Sciatic nerve (tissue), 2 donors: ENCODE measurements at regions not wholly inside any gene's neighbourhood (a gene's known extent, or its start where the extent isn't known, plus 50 kb on each side); places are given as distances from the start of the nearest gene placed in this dataset.
"Not testable (repeated sequence)": the region's sequence is repeated elsewhere in the genome, so short reads cannot be mapped to it uniquely, and the experiment has no call there.

Experiments
- ATAC-seq: fragments of 200-7000 bp; cut with Tn5 transposase; one replicate; pipeline ENCODE4 v1.9.1; 2020; ENCODE audit warnings: mild to moderate bottlenecking, moderate library complexity
- DNase-seq: peaks from one replicate; pipeline ENCODE4 v3.0.0-alpha.2; 2020; ENCODE audit warnings: low spot score
- intact Hi-C: fragments of 100-400 bp; cut with DNase I; formaldehyde crosslinking; loops from one replicate; pipeline ENCODE4 v1.14.2; 2022
- donor health status: DM: no; HTN: no; CAD: no.
- donor health status: DM: no; HTN: no; CAD: no.

- DNase-seq (no peak), ATAC-seq (no peak)
- intact Hi-C loops: no loop called here
These were observed 204.4 kb upstream of the TMEM72 start for GRCh38 chr10:44706745-44707144.

DNA sequence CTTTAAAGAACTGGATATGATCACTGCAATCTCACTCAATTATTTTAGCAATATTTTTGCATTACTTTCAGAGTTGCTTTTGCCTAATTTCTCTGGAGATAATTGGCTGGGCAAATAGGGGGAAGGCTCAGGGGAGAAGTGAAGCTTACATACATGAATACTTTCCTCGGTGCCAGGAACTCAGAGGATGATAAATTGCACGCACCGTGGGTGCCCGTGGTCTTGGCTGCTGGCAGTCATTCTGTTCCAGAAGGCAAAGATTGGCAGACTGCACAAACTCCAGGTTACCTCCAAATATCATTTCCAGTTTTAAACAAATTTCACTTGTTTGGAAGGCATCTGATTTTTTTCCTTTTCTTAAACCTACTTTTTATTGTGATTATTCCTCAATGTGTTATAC, 197.8 kb upstream of the TMEM72 start:
- intact Hi-C loops: no loop called here
- ATAC-seq: no peak
- DNase-seq: no peak

DNA sequence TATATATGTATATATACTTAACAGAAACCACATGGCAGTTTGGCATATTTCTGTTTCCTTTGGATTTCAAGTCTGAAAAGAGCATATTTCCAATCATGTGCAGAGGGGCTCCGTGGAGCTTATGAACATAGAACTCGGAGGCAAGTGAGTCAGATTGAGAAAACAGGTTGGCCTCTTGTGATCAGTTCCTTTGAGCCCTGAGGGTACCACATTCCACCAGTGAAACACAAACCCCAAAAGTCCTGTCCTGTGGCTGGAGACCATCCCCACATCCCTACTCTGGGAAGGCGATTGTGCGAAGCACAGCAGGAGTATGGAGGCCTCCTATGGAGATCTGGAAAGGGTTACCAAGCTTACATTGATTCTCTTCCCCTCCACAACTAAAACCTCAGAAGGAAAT, 196.7 kb upstream of the TMEM72 start:
- no peak for ATAC-seq
- no peak for DNase-seq
- intact Hi-C loops: no loop called here

DNA sequence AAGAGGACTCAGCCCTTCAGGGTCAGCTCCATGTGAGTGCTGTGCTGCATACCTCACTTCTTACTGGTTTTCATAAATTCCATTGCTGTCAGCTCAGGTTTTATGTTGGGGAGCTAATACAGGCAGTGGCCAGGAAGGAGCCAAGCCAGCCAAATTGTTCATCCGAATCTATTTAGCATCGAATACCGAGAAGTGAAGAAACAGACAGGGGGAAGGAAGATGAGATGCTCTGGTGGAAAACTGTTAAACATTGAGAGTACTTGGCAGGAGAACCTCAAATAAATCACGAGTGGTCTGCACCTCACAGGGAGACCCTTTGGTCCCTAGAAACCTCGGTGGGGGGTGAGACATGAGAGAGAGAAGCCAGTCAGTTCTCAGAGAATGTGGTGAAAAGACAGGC, 196.0 kb upstream of the TMEM72 start:
- DNase-seq (no peak), ATAC-seq (no peak)
- intact Hi-C loops: no loop called here

DNA sequence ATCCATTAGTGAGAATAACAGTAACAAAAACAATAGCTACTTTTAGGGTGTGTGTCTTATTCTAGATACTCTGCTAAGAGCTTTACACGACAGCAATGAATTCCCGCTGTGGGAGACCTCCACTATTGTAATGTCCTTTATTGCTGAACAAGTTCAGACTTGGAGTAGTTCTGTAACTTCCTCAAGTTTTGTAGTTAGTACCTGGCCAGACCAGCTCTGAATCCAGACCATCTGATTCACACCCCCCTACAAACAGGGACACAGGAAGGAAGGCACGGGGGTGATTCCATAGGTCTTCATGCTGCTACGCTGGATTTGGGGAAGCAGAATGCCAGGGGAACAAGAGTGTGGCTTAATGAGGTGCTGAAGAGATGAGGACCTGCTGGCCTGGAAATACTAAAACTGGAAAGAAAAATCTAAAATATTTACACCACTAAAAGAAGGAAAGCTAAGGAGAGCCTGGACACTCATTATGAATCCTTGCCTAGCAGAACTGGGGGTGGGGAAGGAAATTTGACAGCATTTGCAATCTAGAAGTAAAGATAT, 194.6 kb upstream of the TMEM72 start:
- no peak for DNase-seq
- no peak for ATAC-seq
- intact Hi-C loops: no loop called here

DNA sequence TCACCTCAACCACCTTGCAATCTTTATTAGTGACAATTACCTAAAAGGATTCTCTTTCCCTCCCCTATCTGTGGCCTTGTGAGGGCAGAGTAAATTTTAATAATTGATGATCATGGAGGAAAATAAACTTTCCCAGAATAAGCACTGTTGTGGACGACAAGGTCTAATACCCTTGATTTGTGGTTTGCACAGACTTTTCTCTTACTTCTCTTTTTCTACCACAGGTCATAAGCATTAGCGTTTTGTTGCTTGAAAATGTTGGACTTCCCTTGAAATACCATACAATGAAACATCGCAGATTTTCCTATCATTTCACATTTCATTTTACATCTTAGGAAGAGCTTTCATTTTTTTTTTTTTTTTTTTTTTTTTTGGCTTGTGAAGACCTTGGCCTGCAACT, 188.1 kb upstream of the TMEM72 start:
- ATAC-seq (no peak), DNase-seq (no peak)
- intact Hi-C loops: no loop called here

DNA sequence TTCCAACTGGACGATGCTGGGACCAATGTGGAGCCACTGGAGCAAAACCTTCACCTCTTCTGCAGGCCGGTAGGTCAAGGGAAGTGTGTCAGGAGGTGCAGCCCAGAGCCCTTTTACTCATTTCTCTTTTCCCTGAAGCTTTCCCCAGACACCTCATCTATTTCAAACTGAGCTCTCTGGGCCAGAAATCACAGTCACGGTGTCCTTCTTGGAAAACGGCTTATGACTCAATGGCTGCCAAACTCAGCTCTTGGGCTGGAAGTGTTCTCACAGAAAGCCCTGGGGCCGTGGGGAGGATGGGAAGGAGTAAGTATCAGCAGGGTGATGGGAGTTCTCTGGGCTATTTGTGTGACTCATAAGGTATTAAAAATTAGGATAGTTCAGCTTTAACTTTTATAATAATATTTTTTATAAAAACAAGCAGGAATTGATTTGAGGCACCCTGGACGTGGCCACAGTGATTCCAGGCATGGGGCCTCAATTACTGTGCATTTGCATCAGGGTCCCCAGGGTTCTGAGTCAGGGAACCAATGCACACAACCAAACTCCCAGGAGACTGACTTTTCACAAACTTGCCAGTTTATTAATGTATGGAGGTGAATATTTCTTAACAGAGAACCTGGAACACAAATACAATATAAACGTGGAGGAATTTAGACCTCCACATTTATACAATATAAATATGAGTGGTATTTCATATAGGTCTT, 187.4 kb upstream of the TMEM72 start:
- DNase-seq (no peak), ATAC-seq (peak; percentile 85)
- intact Hi-C loops: no loop called here

- ATAC-seq: peak; percentile 30
- intact Hi-C loops: no loop called here
- DNase-seq: no peak
These were observed 186.5 kb upstream of the TMEM72 start for GRCh38 chr10:44724415-44725174.

DNA sequence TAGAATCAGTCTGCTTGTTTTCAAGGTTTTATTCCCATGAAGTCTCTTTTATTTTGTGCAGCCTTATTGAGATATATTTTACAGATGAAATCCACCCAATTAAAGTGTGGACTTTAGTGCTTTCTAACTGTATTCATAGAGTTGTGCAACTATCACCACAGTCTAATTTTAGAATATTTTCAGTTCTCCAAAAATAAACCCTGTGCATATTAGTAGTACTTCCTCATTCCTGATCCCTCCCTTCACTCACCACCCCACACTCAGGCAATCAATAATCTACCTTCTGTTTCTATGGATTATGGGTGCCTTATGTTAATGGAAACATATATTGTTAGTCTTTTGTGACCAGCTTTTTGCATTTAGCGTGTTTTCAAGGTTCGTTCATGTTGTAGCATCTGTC, 185.7 kb upstream of the TMEM72 start:
- ATAC-seq: peak; percentile 82
- no peak for DNase-seq
- intact Hi-C loops: no loop called here

GRCh38 chr10:44731283-44731682, 179.9 kb upstream of the TMEM72 start:
- DNase-seq: no peak
- intact Hi-C loops: no loop called here
- no peak for ATAC-seq

GRCh38 chr10:44733501-44734488, 177.3 kb upstream of the TMEM72 start:
- ATAC-seq: no peak
- no peak for DNase-seq
- intact Hi-C loops: no loop called here

- DNase-seq (no peak), ATAC-seq (no peak)
- intact Hi-C loops: no loop called here
These were observed 168.9 kb upstream of the TMEM72 start for GRCh38 chr10:44742248-44742647.

DNA sequence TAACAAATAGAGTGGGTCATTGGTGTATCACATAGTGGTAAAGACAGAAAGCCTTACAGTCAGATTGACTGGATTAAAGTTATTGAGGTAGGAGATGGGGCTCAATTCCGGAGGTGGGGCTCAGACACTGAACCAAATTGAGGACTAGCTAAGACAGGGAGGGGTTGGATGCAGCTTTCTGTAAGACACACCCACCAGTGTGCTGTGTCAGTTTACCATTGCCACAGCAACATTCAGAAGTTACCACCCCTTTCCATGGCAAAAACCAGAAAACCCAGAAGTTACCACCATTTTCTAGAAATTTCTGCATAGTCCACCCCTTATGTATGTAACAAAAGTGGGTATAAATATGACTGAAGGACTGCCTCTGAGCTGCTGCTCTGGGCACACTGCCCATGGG, 167.6 kb upstream of the TMEM72 start:
- ATAC-seq: no peak
- no peak for DNase-seq
- intact Hi-C loops: no loop called here

DNA sequence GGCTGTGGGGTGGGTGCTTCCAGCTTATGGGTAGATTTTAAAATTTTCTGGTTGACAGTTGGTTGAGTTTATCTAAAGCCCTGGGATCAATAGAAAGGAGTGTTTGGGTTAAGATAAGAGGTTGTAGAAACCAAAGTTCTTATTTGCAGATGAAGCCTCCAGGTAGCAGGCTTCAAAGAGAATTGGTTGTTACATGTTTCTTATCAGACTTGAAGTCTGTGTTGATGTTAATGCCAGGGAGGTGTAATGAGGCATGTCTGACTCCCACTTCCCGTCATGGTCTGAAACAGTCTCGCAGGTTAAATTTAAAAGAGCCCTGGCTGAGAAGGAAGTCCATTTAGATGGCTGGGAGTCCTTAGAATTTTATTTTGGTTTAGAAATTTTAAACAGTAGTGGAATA, 165.2 kb upstream of the TMEM72 start:
- ATAC-seq: no peak
- intact Hi-C loops: no loop called here

DNA sequence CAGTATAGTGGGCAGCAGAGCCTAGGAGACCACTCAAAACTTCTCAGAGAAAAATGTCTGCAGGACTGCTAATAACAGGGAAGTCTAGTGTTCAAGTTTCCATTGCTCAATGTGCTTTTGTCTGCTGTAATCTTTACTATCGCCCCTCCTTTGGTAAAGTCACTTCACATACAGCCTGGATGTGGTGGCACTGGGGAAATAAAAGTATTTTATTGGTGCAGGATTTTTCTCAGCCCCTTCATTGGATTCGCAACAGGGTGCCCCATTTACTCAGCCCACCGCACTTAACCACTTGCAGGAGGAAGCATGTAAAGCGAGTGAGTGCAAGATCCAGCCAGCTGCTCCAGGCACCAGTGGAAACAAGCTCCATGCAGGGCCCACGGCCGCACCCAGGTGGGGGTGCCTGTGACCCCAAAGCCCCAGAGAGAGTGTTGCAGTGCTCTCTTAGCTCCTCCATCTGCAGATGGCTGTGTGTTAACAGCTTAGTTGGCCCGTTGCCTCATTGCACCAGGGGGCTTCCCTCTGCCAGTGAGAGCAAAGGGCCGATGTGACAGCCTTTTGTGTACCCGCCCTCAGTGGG, 163.5 kb upstream of the TMEM72 start:
- intact Hi-C loops: no loop called here
- no peak for ATAC-seq
- no peak for DNase-seq

More for the DNA sequence above, 165.2 kb upstream of the TMEM72 start:
- DNase-seq: no peak

DNA sequence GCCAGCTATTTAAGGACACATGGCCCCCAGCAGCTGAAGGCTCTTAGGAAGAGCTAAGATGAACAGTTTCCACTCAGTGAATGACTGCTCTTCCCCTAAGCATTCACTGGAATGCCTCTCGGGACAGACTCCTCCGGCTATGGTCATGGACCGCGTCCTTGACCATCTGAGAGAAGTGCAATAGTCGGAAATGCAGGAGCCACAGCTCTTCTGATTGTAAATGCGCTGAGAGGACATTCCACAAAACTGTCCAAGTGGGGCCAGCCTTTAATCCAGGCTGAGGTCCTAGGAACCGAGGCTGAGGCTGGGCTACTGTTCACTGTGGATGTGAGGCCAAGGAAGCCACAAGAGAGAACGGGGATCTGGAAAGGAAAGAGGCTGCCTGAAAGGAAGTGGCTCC, 162.0 kb upstream of the TMEM72 start:
- ATAC-seq: no peak
- intact Hi-C loops: no loop called here
- no peak for DNase-seq

DNA sequence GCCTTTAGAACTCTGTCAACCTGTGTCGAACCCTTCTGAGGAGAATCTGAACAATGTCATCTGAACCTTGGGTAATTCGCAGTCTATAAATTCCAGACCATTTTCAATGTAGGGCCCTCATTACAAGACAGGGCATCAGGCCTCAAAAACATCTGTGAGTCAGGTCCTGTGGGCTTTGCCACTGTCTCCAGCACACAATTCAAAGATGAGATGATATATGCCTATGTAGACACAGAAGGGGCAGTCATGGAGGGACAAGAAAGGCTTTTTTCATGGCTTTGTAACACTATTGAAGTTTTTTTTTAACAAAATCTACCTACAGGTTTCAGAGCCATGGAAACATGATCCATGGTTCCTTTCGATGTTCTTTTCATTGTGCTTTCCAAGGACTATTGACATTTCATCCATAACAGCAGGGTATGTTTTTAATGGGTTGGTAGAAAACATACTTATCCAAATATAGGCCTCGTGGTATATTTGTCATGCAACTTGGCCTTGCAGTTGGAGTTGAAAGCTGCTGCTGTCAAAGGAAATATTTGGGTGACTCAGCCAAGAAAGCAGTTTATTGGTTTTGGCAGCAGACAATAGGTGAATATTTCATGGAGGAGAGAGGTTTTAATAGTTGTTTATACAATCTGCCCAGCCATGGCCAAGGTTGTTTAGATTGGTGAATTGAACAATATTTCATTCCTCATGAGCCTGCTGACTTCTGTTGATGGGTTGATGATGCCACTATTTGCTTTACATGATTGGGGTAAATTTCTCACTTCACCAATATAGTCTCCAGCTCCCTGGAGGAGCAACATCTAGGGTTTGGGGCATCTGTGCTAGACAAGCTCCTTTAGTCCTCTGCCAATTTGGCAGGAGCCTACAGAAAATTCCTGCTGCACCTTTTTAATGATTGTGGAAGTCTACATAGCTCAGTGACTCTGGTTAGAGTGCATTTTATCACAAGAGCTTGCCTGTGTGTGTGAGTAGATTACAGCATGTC, 158.4 kb upstream of the TMEM72 start:
- peak; percentile 36 for ATAC-seq
- intact Hi-C loops: no loop called here
- DNase-seq: no peak

DNA sequence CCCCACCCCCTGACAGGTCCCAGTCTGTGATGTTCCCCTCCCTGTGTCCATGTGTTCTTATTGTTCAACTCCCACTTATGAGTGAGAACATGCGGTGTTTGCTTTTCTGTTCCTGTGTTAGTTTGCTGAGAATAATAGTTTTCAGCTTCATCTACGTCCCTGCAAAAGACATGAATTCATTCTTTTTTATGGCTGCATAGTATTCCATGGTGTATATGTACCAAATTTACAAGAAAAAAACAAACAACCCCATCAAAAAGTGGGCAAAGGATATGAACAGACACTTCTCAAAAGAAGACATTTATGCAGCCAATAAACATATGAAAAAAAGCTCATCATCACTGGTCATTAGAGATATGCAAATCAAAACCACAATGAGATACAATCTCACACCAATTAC, 156.8 kb upstream of the TMEM72 start:
- DNase-seq, intact Hi-C loops, ATAC-seq: not testable (repeated sequence)
